Testis (tissue), 2 donors: ENCODE measurements at regions not wholly inside any gene's neighbourhood (a gene's known extent, or its start where the extent isn't known, plus 50 kb on each side); places are given as distances from the start of the nearest gene placed in this dataset.

Experiments used
- DNase-seq: peaks from one replicate; pipeline ENCODE4 v3.0.0-alpha.2; 2019
- H3K27ac ChIP-seq, 2 donors: fragments of 200-600 bp; sonication (generic); one replicate each; pipeline ENCODE4 v1.5.1; 2019
- H3K27me3 ChIP-seq: fragments of 200-600 bp; sonication (generic); one replicate; pipeline ENCODE4 v1.5.1; 2019
- H3K36me3 ChIP-seq: fragments of 200-600 bp; sonication (generic); one replicate; pipeline ENCODE4 v1.5.1; 2017; ENCODE audit warnings: low read depth; ENCODE audit errors: missing control alignments
- H3K4me1 ChIP-seq: fragments of 200-600 bp; sonication (generic); one replicate; pipeline ENCODE4 v1.5.1; 2019
- H3K4me3 ChIP-seq, 2 donors: fragments of 200-600 bp; sonication (generic); one replicate each; pipeline ENCODE4 v1.5.1; 2017 to 2019
- H3K9me3 ChIP-seq: fragments of 200-600 bp; sonication (generic); one replicate; pipeline ENCODE4 v1.5.1; 2017
- CTCF ChIP-seq, 3 experiments: fragments of 450-650 bp in 2 of 3; fragments of 200-600 bp in 1 of 3; sonication (generic) in 1 of 3; IDR thresholded peaks; one replicate each; pipeline ENCODE4 v1.5.1; 2016 to 2019; ENCODE audit warnings: antibody characterized with exemption in 3 of 3, mild to moderate bottlenecking in 2 of 3, moderate library complexity in 1 of 3
- POLR2A ChIP-seq: fragments of 450-650 bp; IDR thresholded peaks from one replicate; pipeline ENCODE4 v1.6.1; 2017; ENCODE audit warnings: antibody characterized with exemption, mild to moderate bottlenecking, moderate library complexity
- WGBS, 2 donors: methylation state at CpG; one replicate each; pipeline ENCODE4 v1.1.5; 2018; 5-methylcytosine and 5-hydroxymethylcytosine counted together
- intact Hi-C: fragments of 100-400 bp; cut with DNase I; formaldehyde crosslinking; loops from one replicate; pipeline ENCODE4 v1.15.1; 2023; ENCODE audit warnings: low total_unique reads

- no peaks in the 10 kb centered on the region for H3K9me3 ChIP-seq
- intact Hi-C loops, result no loop called here
- no peaks in the 10 kb centered on the region for H3K4me1 ChIP-seq
- DNase-seq, result no peak
- no peaks in the 10 kb centered on the region for H3K27me3 ChIP-seq
- no peak overlapping the region for H3K27ac ChIP-seq
- no peaks in the 10 kb centered on the region for H3K36me3 ChIP-seq
- TF ChIP-seq POLR2A, result no peak
- no peak for TF ChIP-seq CTCF (IDR thresholded peaks at IDR 0.05)
- WGBS, 2 donors, result 85 to 89% methylated on average over 2 of the region's 2 CpGs
- no peak overlapping the region for H3K4me3 ChIP-seq
Measured at GRCh38 chr13:73480779-73481559, 422.2 kb downstream of the KLF5 start.

- TF ChIP-seq CTCF (IDR thresholded peaks at IDR 0.05), result no peak
- no peak for TF ChIP-seq POLR2A
- no peak overlapping the region for H3K4me3 ChIP-seq
- intact Hi-C loops, result no loop called here
- H3K36me3 ChIP-seq, result no peaks in the 10 kb centered on the region
- H3K27me3 ChIP-seq, result no peaks in the 10 kb centered on the region
- 79 to 82% methylated on average over 1 of the region's 1 CpG for WGBS, 2 donors
- no peak overlapping the region for H3K27ac ChIP-seq
- H3K9me3 ChIP-seq, result no peaks in the 10 kb centered on the region
- no peak for DNase-seq
- H3K4me1 ChIP-seq, result no peaks in the 10 kb centered on the region
Measured at GRCh38 chr13:73479856-73480255, 421.1 kb downstream of the KLF5 start.

GRCh38 chr13:73479351-73479750, 420.5 kb downstream of the KLF5 start:
- H3K36me3 ChIP-seq, result no peaks in the 10 kb centered on the region
- TF ChIP-seq CTCF (IDR thresholded peaks at IDR 0.05) (no peak), POLR2A (no peak)
- DNase-seq, result no peak
- no peaks in the 10 kb centered on the region for H3K27me3 ChIP-seq
- no peaks in the 10 kb centered on the region for H3K9me3 ChIP-seq
- intact Hi-C loops, result no loop called here
- H3K4me1 ChIP-seq, result no peaks in the 10 kb centered on the region
- WGBS, 2 donors, result 92 to 94% methylated on average over 1 of the region's 1 CpG
- H3K4me3 ChIP-seq, result no peak overlapping the region
- no peak overlapping the region for H3K27ac ChIP-seq

GRCh38 chr13:73477441-73477840, 418.6 kb downstream of the KLF5 start:
- Histone ChIP-seq H3K4me3 (no peak overlapping the region), H3K4me1 (no peaks in the 10 kb centered on the region), H3K27ac (no peak overlapping the region), H3K27me3 (no peaks in the 10 kb centered on the region), H3K9me3 (no peaks in the 10 kb centered on the region), H3K36me3 (no peaks in the 10 kb centered on the region)
- TF ChIP-seq POLR2A, result no peak
- no peak for TF ChIP-seq CTCF (IDR thresholded peaks at IDR 0.05)
- intact Hi-C loops, result no loop called here
- no peak for DNase-seq
- 95 to 96% methylated on average over 3 of the region's 3 CpGs for WGBS, 2 donors

GRCh38 chr13:73473016-73473415, 414.2 kb downstream of the KLF5 start:
- intact Hi-C loops, result no loop called here
- no peak for DNase-seq
- no peaks in the 10 kb centered on the region for H3K9me3 ChIP-seq
- H3K27ac ChIP-seq, result no peak overlapping the region
- no peak overlapping the region for H3K4me3 ChIP-seq
- WGBS, 2 donors, result 92 to 93% methylated on average over 2 of the region's 2 CpGs
- no peaks in the 10 kb centered on the region for H3K36me3 ChIP-seq
- TF ChIP-seq POLR2A, result no peak
- no peak for TF ChIP-seq CTCF (IDR thresholded peaks at IDR 0.05)
- H3K27me3 ChIP-seq, result no peaks in the 10 kb centered on the region
- no peaks in the 10 kb centered on the region for H3K4me1 ChIP-seq
